Transverse colon (tissue), 4 donors: ENCODE measurements at regions not wholly inside any gene's neighbourhood (a gene's known extent, or its start where the extent isn't known, plus 50 kb on each side); places are given as distances from the start of the nearest gene placed in this dataset.

Source experiments
- POLR2A ChIP-seq: fragments of 450-650 bp; IDR thresholded peaks from one replicate; pipeline ENCODE4 v1.6.1; 2016; ENCODE audit warnings: antibody characterized with exemption, mild to moderate bottlenecking, moderate library complexity
- POLR2AphosphoS5 ChIP-seq, 3 donors: sonication (generic); formaldehyde crosslinking; IDR thresholded peaks; one replicate each; pipeline ENCODE4 v1.6.1; 2016; ENCODE audit warnings: antibody characterized with exemption in 3 of 3
- TF ChIP-seq, protein P1 (sequence below), 5 experiments: fragments of 200-600 bp in 3 of 5; fragments of 450-650 bp in 2 of 5; sonication (generic) in 3 of 5; IDR thresholded peaks; 1 replicate in 2 of 5; 2 replicates in 3 of 5; pipeline ENCODE4 v1.5.1; 2016 to 2017; ENCODE audit warnings: antibody characterized with exemption in 5 of 5, inconsistent platforms in 3 of 5, mild to moderate bottlenecking in 2 of 5, moderate library complexity in 1 of 5

DNA sequence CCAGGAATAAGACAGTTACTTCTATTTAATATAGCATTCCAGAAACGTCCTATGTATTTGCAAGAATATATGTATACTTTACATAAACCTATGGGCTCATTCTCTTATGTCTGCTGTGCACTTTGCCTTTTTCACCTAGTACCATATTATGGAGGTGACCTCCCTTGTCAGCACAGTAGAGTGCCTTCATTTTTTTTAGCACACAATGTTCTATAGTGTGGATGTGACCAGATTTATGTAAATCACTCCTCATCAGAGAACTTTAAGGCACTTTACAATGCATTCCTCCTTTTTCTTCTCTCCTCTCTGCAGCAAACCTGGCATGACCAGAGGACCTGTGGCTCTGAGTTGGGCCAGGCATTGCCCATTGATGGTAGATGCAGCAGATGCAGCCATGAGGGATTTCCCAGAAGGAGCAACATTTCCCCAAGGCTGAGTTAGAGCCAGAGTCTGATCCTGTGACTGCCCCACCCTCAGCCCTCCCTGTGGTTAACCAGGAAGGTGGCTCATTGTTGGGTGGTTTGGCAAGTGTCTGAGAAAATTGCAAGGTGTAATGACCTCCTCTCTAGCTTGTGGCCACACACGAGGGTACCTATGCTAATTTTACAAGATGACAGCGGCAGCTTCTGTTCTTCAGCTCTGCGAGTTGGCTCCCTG, 76.5 kb upstream of the DLX2 start:
- TF ChIP-seq POLR2AphosphoS5 (IDR thresholded peaks at IDR 0.05) = no peak
- TF ChIP-seq, protein P1, sequence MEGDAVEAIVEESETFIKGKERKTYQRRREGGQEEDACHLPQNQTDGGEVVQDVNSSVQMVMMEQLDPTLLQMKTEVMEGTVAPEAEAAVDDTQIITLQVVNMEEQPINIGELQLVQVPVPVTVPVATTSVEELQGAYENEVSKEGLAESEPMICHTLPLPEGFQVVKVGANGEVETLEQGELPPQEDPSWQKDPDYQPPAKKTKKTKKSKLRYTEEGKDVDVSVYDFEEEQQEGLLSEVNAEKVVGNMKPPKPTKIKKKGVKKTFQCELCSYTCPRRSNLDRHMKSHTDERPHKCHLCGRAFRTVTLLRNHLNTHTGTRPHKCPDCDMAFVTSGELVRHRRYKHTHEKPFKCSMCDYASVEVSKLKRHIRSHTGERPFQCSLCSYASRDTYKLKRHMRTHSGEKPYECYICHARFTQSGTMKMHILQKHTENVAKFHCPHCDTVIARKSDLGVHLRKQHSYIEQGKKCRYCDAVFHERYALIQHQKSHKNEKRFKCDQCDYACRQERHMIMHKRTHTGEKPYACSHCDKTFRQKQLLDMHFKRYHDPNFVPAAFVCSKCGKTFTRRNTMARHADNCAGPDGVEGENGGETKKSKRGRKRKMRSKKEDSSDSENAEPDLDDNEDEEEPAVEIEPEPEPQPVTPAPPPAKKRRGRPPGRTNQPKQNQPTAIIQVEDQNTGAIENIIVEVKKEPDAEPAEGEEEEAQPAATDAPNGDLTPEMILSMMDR (IDR thresholded peaks at IDR 0.05) = no peak
- TF ChIP-seq POLR2A = no peak
